GM19455 (cell line): ENCODE measurements at regions not wholly inside any gene's neighbourhood (a gene's known extent, or its start where the extent isn't known, plus 50 kb on each side); places are given as distances from the start of the nearest gene placed in this dataset.
"Not testable (repeated sequence)": the region's sequence is repeated elsewhere in the genome, so short reads cannot be mapped to it uniquely, and the experiment has no call there.

Experiments used
- ATAC-seq: cut with Tn5 transposase; IDR thresholded peaks from one replicate; pipeline ENCODE4 v1.9.1; 2021; ENCODE audit not compliant: unreplicated experiment

DNA sequence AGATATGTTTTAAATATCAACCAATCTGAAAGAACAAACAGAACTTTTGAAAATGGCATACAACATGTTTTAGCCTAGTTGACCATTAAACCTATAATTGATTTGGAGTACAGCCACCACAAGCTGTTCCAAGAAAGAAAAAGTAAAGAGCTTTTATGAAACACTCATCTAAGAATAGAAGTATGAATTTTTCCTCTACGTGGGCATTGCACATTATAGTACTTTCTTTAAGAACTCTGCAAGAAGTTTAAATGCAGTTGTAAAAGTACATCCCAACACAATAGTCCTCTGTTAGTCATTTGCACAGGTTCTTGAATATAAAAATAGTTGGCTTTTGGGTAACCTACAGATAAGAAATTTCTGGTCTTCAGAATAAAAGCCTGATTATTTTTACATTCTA is 933.6 kb upstream of the ADGRL3 start:
- no peak for ATAC-seq

DNA sequence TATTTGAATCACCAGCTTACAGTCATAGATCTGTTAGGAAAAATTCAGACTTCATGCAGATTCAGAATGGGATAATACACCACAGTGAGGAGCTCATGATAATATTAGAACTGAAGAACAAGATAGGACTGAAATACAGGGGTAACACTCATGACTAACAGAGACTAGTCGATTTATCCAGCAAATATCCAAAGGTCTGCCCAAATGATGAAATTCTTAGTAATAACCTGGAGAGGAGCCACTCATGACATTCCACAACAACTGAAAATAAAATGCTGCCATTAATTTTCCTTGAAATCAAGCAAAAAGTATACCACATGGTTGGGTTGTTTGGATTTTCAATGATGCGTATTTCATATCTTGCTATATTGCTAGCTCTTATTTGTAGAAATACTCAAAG is 903.7 kb upstream of the ADGRL3 start:
- ATAC-seq: no peak

GRCh38 chr4:60313611-60314178 is 886.4 kb upstream of the ADGRL3 start:
- ATAC-seq: no peak

- no peak for ATAC-seq
Observed at GRCh38 chr4:60314416-60314815, 885.7 kb upstream of the ADGRL3 start.

GRCh38 chr4:60315586-60315985 is 884.5 kb upstream of the ADGRL3 start:
- no peak for ATAC-seq

DNA sequence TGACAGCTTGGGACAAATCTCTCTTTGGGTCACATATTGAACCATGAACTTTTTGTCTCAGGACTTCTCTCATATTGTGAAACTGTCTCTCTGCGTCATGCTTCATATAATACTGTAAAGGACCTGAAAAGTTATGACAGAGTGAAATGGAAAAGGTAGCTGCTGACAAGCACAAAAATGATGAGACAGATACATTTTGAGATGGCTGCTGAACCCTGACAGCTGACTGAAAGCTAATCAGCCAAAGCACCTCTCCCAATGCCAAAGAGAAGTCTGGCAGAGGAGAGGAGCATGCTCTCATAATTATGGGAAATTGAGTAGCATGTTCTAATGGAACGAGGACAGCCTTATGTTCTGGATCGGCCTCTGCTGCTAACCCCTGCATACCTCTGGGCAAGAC is 873.4 kb upstream of the ADGRL3 start:
- no peak for ATAC-seq

DNA sequence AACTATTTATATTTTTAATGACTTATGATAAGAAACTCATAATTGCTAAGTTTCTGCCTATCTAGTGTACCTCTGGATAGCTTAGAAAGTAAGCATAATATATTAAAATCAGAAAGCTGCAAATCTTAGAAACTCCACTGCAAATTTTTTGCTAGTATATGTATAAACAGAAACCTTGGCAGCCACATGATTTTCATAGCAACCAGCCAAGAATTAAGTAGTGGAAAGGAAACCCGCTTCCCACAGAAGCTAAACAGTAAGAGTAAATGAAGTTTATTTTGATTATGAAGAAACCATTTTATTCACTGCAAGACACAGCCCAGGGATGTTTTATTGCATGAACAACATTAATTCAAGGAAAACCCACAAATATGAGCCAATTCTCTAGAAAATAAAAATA is 872.5 kb upstream of the ADGRL3 start:
- no peak for ATAC-seq

DNA sequence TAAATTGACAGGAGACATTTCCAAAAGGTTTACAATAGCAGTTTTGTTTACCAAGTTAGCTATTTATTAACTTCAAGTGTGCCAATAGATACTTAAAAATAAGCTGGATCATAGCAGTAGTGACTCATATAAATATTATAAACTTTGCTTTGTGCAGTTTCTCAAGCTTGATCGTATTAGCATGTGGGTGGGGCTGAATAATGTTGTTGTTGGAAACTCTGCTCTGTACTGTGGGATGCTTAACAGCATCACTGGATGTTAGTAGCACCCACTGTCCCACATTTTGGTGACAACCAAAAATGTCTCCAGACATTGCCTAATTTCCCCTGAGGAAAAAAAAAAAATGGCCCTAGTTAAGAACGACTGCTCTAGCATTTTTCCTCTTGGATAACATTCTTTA is 855.2 kb upstream of the ADGRL3 start:
- no peak for ATAC-seq

- ATAC-seq: no peak
Observed at GRCh38 chr4:60345392-60345791, 854.7 kb upstream of the ADGRL3 start.

- ATAC-seq: no peak
Observed at GRCh38 chr4:60359746-60360367, 840.3 kb upstream of the ADGRL3 start.

GRCh38 chr4:60365176-60365575 is 835.0 kb upstream of the ADGRL3 start:
- no peak for ATAC-seq

GRCh38 chr4:60366661-60367060 is 833.5 kb upstream of the ADGRL3 start:
- ATAC-seq: no peak

DNA sequence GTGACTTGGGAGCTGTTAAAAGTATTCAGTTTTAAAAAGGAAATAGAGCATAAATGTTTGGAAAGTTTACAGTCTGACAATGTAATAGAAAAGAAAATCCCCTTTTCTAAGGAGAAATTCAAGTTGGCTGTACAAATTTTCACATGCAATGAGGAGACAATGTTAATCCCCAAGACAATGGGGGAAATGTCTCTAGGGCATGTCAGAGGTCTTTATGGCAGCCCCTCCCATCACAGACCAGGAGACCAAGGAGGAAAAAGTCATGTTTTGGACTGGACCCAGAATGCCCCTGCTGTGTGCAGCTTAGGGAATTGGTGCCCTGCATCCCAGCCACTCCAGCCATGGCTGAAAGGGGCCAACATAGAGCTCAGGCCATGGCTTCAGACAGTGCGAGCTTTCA is 831.1 kb upstream of the ADGRL3 start:
- ATAC-seq: no peak

GRCh38 chr4:60378010-60378409 is 822.1 kb upstream of the ADGRL3 start:
- no peak for ATAC-seq

DNA sequence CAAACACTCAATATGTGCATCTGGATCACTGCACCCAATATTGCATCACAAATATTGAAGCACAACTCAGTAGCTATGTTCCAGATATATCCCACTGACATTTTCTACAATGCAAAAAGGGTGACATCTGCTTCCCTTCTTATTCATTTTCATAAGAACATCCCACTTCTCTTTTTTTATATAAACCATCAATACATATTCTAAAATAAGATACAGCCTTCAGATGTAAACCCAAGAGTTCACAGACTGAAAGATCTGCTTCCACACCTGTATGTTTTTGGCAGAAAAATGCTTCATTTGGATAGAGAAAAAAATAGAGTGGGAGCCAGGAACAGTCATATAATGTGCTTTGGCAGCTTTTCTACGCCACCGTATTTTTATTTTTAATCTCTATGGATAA is 815.6 kb upstream of the ADGRL3 start:
- no peak for ATAC-seq

DNA sequence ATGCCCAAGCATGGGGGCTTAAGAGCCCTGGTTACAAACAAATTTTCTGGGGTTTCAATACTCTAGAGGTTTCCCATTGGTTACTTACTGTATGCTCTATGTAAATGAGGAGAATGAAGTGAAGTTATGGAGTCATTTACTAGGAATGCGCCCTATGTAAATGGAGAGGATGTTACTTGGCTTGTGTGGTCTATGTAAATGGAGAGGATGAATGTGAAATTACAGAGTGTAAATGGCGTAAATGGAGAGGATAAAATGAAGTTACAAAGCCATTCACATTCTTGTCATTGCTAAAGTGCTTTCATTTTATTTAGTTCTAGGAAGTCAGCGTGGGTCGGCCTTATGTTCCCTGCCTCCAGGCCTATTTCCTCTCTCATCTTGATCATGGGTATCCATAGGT is 810.5 kb upstream of the ADGRL3 start:
- no peak for ATAC-seq

DNA sequence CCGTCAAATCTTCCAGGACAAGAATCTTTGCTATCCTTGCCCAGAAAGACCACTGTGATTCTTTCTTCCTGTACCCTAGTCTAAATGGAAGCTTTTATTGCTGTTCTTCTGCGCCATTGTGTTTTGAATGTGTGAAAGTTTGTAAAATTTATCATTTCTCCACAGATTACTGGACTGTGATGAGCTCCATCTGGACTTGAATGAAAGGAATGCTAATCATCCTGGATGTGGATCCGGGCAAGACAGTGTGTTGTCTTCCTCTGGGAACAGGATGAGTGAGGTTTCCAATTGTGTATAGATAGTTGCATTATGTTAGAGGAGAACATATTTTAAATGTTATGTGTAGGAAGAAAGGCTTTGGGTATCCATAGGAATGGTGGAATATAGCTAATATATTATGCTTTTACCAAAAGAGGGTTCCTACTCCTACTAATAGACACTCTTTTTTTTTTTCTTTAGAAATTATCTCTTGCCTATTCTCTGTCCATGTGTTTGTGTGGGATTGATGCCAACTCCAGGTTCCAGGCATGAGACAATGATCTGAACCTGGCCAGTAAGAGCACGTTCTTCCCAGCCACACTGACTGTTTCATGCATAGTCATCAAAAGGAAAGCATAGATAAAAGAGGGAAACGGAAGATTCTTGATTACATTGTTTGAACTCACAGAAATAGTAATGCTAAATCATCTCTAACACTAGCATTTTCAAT is 803.6 kb upstream of the ADGRL3 start:
- no peak for ATAC-seq

- ATAC-seq: no peak
Observed at GRCh38 chr4:60400593-60400992, 799.5 kb upstream of the ADGRL3 start.

DNA sequence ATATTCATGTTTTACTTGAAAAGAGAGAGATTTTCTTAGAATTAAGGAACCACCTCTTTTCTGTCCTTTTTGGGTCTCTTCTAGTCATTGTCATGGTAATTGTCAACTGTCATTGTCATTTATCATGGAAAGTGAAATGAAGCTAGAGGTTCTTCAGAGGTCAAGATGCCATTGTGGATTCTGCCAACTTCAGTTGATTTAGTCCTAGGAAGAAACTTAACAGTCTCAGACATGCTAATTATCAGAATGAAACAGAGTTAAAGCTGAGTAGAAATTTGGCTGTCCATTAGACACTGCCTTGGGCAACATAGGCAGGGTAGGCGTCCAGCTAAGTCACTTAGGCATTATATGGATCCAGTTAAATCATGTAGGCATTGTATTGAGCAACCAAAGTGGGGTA is 796.1 kb upstream of the ADGRL3 start:
- ATAC-seq: no peak

DNA sequence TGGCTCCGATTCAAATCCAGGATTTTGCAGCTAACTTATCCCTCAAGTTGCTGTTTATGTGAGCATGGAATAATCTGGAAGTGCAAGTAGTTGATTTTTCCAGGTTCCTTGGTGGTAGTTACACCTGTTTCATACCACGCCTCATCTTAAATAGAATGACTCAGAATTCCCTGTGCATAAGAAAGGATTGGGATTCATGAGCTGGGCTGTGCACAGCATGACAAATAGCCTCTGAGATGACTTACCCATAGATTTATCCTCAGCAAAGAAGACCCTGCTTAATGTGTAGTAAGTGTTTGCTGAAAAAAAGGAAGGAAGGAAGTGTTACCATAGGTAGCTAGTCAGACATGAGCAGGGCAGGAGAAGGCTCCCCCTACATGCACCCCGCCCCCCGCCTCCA is 777.7 kb upstream of the ADGRL3 start:
- no peak for ATAC-seq

GRCh38 chr4:60423573-60424184 is 776.4 kb upstream of the ADGRL3 start:
- ATAC-seq: not testable (repeated sequence)

GRCh38 chr4:60432911-60433310 is 767.2 kb upstream of the ADGRL3 start:
- no peak for ATAC-seq
